NOMO-1 (cell line): ENCODE measurements at regions not wholly inside any gene's neighbourhood (a gene's known extent, or its start where the extent isn't known, plus 50 kb on each side); places are given as distances from the start of the nearest gene placed in this dataset.
A peak's percentile ranks its signal among the peaks of the same experiment; 100 is the strongest.
"Not testable (repeated sequence)": the region's sequence is repeated elsewhere in the genome, so short reads cannot be mapped to it uniquely, and the experiment has no call there.

Experiments used
- DNase-seq, 2 experiments: peaks; one replicate each; lab custom pipeline; 2025; ENCODE audit not compliant: unreplicated experiment in 2 of 2; lab: John Stamatoyannopoulos, UW

DNA sequence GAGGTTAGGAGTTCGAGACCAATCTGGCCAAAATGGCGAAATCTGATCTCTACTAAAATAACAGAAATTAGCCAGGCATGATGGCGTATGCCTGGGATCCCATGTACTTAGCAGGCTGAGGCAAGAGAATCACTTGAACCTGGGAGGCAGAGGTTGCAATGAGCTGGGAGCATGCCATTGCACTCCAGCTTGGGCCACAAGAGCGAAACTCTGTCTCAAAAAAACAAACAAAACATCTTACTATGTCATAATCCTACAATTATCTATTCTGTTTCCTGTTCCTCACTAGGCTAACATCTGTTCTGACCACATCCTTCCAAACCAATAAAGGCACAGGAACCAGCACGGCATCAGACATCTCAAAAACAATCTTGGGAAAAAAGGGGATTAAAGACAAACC lies 361.8 kb upstream of the UBE2E3 start:
- peak; percentile 39 to 72 for DNase-seq

DNA sequence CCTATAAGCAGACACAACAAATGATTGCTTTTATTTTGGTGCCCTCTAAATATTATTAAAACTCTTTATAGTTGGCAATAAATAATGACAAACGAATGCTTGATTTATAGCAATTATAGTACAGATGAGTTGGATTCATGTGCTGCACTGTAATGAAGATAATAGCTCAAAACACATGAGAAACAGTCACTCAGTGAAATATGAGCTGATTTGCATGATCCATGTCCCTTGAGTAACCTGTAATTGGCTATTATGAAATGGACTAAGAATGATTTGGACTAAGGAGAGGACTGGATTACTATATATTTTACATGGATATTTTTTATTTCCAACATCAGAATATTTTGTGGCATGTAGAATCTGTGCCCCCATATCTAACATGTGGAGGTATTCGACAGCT lies 365.6 kb upstream of the UBE2E3 start:
- DNase-seq = no peak

DNA sequence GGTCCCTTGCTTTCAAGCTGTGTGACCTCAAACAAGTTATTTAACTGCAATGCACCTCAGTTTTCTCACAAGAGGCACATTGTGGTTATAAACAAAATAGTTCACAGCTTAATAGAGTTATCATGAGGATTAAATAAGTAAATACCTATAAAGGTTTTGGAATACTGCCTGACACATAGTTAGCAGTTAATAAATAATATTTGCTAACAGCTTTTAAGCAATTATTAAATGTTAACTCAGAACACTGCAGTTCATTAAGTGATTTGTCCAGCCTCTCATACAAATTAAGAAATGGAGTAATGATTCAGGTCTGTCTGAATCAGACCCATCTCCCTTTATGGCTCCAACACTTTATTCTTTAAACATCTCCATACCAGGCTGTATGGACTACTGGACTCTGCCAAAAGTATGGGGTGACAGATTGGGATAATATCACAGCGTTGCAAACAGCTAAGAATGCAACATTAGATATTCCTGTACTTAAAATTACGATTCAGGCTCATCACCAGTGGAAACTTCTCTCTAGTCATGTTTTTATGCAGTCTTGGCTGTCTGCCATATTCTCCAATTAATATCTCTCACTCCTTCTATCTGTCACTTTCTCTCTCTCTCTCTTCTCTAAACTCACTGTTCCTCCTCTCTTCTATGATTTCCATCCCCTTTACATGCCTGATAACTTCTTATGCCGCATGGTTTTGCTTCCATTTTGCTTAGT lies 370.6 kb upstream of the UBE2E3 start:
- no peak for DNase-seq

DNA sequence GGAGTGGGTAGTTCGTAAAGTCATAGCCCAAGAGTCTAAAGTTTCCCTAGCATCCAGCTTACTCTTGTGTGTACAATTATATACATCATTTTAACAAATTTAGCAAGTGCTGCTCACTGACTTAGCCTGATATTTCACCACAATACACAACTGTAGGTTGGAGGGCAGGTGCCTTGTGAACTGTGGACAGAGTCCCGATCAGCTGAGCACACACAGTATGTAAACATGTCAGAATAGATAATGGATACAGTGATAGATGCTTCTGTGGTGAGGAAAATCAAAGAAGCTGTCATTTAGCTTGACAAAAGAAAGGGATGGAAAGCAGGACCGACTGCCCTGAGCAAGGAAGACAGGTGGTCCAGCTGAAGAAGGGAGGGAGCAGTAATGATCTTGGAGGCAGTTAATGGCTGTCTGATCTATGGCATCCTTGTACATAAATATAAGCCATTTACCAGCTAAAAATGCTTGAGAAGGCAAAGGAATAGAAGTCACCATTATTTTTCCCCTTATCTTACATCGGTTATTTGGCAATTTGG lies 372.8 kb upstream of the UBE2E3 start:
- DNase-seq = no peak

DNA sequence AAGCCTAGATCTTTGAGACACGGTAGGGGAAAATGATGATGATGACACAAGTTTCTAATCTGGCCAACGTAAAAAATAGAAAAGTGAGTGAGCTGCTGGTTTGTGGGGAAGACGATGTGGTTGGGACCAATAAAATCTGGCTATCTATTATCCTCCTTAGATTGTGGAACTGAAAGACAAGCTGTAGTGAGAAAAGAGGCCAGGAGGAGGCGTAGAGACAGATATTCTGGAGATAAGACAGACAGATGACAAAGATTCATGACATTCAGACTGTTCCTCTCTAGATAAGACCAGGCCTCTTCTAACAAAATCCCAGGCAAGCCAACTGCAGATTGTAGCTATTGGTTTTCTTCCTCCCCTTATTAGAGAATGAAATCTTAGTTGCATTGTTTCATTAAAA lies 376.3 kb upstream of the UBE2E3 start:
- peak; percentile 21 to 81 for DNase-seq

DNA sequence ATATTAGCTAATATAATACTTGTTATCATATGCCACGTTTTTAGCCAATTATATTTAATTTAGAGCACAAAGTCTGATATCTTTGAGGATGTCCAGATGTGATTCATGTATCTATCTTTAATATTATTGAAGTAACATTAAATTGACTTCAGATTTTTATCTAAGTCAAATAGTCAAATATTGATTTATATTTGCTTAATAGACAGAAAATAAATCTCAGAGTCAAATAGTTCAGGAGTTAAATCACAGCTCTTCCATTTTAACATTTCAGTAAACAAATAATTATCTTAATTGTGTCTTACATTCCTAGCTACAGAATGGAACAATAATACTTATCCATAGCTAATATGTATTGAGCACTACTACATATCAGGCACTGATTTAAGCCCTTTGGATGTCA lies 379.4 kb upstream of the UBE2E3 start:
- DNase-seq = no peak

DNA sequence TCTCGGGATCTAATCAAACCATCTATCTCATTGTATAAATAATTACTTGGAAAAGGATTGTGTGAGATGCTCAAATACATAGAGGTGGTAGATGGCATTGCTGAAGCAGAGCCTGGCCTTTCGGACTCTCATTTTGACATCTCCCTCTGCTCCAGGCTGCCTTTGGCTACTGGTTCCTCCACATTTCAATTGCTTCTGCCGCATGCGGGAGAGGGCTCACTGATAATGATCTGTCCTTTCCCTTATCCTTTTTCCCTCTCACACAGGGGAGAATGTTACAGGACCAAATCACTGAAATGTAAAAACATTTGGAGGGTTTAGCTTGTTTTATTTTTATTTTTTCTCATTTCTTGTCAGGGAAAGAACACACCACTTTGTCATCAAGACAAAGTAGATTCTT lies 380.6 kb upstream of the UBE2E3 start:
- DNase-seq = no peak

DNA sequence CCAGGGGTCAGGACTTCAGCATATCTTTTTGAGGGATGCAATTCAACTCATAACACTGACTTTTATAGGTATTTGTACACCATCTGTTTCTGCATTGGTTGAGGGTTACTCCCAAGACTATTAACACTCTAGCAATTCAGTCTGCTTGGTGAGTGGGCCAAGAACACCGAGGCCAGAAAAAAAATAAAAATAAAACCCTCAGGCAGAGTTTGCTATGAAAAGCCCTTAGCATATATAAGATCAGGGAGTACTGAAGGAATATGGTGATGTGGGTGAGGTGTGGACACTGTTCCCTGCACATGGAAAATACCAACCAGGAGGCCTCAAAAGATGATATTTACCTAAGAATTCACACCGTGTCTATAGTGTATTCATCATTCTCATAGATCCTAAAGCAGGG lies 383.2 kb upstream of the UBE2E3 start:
- no peak for DNase-seq

DNA sequence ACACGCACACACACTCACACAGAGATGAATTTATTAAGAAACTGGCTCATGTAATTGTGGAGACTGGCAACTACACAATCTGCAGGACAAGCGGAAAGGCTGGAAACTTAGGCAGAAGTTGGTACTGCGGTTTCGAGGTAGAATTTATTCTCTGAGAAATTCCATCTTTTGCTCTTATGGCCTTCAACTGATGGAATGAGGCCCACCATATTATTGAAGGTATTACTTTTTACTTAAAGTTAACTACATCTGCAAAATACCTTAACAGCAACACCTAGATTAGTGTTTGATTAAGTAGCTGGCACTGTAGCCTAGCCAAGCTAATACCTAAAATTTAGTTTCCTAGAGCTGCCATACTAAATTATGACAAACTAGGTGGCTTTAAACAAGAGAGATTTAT lies 384.0 kb upstream of the UBE2E3 start:
- no peak for DNase-seq

DNA sequence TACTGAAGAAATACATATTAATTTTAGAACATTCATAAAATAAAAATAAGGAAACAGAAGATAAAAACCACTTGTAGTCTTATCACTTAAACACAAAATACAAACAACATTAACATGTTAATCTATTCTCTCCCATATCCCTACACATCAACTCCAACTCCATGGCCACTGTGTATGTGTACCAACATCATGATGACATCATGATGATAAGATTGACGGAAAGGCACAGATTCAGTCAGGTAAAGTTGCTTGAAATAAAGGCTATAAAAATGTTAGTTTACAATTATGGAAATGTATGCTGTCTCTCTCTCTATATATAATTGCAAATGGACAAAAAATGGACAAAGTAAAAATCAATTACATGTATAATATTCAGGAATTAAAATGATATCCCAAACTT lies 388.5 kb upstream of the UBE2E3 start:
- DNase-seq = no peak

DNA sequence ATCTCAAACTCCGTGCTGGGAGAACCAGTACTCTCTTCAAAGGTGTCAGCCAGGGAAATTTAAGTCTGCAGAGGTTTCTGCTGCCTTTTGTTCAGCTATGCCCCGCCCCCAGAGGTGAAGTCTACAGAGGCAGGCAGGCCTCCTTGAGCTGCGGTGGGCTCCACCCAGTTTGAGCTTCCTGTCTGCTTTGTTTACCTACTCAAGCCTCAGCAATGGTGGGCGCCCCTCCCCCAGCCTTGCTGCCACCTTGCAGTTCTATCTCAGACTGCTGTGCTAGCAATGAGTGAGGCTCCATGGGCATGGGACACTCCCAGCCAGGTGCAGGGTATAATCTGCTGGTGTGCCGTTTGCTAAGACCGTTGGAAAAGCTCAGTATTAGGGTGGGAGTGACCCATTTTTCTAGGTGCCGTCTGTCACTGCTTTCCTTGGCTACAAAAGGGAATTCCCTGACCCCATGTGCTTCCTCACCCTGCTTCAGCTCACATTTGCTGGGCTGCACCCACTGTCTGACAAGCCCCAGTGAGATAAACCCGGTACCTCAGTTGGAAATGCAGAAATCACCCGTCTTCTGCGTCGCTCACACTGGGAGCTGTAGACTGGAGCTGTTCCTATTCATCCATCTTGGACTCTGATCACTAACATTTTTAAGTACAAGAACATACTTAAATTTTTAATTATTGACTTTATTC lies 389.2 kb upstream of the UBE2E3 start:
- not testable (repeated sequence) for DNase-seq

DNA sequence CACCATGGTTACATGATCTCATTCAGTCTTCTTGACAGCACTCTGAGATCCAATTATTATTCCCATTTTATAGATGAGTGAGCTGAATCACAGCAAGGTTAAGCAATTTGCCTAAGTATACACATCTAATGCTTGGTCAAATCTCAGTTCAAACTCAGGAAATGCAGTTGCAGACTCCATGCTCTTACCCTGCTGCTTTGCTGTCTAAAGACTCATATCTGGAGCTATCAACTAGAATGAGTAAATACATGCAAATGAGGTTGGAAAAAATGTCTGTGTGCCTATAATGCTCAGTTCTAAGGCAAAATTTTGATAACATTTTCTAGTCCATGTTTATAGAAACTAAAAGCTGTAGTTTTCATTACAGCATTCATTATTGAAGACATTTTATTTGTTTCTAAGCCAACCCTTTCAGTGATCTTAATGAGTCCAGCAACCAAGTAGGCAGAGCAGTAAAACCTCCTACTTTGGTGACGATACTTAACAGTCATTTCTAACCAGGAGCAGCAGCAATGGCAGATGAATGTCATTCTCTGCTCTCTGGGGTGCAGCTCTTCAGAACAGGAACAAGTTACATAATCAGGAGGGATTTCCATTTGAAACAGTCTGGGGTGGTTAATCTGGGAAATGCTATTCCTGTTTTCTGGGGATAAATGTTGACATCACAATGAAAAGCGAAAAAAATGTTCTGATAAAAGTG lies 396.8 kb upstream of the UBE2E3 start:
- DNase-seq = no peak

DNA sequence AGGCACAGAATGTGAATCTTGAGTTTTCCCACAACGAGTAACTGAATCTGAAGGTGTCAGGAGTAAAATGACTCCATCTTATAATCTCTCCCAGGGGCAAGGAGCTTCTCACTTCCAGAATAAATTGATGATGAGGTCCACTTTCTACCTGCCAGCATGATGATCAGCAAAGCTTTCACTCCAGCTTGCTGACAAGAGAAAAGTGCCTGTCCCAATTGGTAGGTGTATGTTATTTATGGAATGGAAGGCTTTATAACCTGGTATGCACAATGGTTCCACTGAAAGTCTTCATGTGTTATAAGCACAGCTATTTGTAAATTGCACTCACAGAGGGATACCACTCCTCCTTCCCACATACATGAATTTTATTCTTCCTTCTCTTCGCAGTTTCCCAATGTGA lies 401.0 kb upstream of the UBE2E3 start:
- no peak for DNase-seq

DNA sequence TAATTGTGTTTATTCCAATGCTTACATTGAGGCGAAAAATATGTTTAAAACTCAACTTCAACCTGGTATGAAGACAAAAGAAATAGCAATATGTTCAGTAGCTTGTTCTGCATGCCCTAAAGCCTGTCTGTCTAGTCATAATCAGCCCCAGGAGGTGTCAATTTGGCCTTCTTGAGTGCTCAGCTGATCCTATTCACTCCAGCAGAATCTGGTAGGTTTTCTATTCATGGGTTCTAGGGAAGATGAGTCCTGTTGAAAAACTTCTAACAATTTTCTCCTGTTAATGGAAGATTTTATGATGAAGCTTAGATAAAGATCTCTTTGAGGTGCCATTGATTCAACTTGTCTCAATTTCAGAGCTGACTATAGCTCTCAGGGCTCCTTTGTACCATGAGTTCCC lies 402.0 kb upstream of the UBE2E3 start:
- DNase-seq = no peak

DNA sequence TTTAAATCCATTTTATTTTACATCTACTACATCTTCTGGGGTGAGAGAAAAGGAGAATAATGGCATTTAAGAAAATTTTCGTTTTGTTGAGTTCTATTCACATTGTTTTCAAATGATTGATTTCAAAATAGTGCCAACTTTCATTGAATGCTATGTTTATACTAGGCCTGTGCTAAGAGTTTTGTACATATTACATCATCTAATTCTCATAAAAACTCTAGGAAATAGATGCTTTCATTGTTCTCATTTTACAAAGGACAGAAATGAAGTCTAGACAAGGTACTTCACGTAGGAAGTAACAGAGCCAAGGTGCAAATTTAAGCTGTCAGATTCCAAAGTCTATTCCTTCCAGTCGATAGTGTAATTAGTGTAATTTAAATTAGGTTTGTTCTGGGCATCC lies 402.8 kb upstream of the UBE2E3 start:
- DNase-seq = no peak

DNA sequence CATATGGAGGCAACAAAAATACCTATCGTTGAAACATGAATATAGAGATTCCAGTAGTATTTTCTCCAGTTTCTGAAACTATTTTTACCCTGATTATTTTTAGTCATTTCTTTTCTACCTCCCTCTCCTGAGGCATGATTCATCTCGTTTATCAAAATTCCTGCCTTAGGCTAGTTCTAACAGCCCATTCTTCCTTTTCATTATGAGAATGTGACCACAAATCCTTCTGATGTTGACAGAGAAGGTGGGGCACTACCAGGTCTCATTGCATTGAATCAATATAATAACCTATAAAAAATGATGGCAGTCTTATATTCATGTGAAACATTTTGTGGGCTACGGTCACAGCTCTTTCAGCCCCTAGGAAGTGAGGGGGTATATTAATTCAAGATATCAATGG lies 406.5 kb upstream of the UBE2E3 start:
- DNase-seq = no peak

DNA sequence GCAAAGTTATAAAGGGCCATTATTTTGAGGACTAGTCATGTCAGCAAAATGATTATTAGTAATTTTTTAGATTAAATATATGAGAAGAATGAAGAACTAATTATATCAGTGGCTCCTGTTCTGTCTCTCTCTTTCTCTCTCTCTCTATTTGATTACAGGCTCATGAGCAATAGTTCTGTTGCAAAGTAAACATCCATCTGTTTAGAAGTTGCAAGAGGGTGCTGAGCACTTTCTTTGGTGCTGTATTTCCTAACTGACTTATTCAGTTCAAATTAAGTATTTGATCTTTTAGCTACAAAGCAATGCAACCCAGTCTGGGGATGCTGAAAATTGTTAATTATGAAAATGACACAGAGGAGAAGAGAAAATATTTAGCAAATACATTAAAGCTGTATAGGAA lies 408.1 kb upstream of the UBE2E3 start:
- DNase-seq = no peak

DNA sequence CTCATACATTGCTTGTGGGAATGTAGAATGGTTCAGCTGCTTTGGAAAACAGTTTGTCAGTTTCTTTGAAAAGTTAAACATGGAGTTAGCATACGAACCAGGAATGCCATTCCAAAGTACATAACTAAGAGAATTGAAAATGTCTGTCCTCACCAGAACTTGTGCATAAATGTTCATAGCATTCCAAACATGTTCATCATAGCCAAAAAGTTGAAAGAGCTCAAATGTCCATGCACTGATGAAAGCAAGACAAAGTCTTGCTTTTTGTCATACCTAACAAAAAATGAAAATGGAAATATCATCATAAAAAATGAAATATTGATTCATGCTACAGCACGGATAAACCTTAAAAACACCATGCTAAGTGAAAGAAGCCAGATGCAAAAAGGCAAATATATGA lies 408.8 kb upstream of the UBE2E3 start:
- no peak for DNase-seq

DNA sequence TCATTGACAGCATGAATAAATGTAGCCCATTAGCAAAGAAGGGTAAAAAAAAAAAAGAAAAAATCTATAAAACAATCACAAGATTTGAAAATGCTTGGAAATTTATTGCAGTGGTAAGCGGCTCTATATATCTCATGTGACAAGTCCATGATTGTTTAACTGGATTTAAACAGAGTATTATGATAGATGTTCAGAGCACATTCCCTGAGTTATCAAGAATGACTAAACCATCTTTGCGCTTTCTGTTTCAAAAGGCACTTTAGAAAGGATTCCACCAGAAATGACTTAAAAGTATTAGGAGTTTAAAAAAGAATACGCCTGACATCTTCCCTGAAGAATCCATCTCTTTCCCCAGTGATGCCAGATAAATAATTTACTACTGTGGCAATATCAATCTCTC lies 409.5 kb upstream of the UBE2E3 start:
- no peak for DNase-seq

DNA sequence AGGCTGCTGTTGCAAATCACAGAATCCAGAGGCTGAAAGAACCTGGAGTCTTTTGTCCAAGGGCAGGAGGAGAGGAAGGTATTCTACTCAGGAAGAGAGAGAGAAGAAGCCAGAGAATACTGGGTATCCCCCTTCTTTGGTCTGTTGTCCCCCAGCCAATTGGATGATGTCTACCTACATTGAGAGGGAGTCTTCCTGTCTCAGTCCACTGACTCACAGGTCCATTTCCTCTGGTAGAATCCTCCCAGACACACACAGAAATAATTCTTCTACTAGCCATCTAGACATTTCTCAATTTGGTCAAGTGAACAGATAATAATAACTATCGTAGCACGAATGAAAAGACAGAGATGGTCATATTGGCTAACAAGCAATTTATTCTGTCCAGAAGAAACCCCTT lies 416.4 kb upstream of the UBE2E3 start:
- DNase-seq = no peak

DNA sequence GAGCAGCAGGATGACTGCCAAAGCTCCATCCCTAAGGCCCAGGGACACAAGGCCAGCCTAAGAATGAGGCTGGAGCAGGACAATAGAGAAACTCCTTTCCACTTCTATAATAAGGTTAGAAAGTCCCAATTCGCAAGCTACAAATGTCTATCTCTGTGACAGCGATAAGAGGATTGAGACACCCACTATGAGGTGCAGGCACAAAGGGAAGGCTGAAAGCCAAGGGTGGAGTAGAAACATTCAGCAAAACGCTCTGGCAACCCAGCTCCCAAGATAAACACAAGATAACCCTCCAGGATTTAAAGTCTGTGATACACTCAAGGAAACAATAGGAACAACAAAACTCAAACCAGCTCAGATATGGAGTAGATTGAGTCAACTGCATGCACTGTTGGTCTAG lies 418.0 kb upstream of the UBE2E3 start:
- DNase-seq = no peak

DNA sequence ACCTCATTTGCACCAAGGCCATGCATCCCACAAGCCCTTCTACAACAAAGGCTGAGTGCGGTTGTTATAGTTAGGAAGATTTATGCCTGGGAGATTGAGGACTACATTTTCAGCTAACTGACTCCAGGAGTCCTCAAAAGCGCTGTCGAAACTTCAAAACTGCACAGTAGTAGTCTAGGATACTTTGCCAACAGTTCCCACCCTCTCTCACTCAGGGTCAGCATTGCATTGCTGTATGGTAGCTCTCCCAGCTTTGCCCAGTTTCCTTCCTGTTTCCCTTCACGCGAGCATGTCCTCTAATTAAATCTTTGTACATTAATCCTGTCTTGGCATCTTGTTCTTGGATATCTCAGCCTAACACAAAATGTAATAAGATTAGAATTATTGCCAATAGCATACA lies 420.6 kb upstream of the UBE2E3 start:
- peak; percentile 43 to 77 for DNase-seq
